SHP77 treated with DMSO at 0.1 percent for 48 hours (cell line): ENCODE measurements at regions not wholly inside any gene's neighbourhood (a gene's known extent, or its start where the extent isn't known, plus 50 kb on each side); places are given as distances from the start of the nearest gene placed in this dataset.
A peak's percentile ranks its signal among the peaks of the same experiment; 100 is the strongest.

ENCODE experiments used
- DNase-seq: peaks from one replicate; lab custom pipeline; 2025; lab: John Stamatoyannopoulos, UW

DNA sequence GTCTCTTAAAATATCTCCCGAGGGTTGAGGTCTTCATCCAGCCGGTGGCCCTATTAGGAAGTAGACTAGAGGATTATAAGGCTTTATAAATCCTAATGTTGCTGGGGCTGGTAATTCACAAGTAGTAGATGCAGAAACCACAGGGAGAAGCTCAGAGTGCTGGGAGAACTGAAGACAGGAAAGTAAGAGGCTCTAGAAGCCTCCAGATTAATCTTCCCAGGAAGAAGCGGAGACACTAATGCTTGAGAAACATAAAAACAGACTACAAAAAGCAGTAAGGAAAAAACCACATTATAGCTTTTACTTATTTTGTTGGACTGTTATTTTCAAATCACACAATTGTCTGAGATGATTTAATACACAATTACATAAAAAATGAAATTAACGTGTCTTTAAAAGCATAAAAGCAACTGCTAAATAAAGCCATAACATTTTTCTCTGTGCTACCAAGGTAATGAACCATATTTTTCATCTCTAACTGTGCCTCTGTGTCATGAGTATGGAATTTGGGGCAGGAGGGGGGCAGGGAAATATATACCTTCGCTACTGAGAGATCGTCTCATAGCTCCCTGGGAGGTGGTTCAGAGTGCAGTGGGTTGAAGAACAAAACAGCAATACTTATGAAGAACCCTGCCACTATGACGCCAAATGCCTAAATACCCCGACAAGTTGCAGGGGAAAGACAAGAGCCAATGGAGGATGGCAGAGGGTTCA, 806.2 kb upstream of the WWC1 start:
- DNase-seq, result no peak

DNA sequence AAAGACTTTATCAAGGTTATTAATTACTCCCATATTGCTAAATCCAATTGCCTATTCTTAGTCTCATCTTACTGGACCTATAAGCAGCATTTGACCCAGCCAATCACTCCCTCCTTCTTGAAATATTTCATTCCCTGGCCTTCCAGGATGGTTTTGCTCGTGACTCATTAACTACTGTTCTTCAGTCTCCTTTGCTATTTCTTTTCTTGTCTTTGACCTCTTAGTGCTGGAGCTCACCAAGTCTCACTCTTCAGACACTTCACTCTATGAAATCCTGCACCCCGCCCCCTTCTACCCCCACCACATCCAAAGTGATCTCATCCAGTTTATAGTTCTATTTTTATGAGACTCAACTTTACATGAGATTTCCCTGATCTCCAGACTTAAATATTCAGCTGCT, 803.1 kb upstream of the WWC1 start:
- no peak for DNase-seq

DNA sequence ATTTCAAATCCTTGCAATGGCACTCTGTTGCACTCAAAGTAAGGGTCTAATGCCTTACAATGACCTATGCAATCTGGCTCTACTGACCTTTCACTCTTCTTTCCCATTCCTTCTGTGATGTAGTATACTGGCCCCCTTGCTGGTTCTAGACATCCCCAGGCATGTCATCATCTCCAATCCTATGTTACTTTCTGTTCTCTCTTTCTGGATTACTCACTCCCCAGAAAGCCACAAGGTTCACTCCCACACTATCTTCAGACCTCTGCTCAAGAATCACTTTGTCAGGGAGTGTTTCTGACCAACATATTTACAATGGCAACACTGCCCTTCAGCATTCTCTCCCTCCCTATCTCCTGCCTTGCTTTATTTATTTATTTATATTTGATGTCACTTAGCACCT, 802.2 kb upstream of the WWC1 start:
- DNase-seq, result no peak

DNA sequence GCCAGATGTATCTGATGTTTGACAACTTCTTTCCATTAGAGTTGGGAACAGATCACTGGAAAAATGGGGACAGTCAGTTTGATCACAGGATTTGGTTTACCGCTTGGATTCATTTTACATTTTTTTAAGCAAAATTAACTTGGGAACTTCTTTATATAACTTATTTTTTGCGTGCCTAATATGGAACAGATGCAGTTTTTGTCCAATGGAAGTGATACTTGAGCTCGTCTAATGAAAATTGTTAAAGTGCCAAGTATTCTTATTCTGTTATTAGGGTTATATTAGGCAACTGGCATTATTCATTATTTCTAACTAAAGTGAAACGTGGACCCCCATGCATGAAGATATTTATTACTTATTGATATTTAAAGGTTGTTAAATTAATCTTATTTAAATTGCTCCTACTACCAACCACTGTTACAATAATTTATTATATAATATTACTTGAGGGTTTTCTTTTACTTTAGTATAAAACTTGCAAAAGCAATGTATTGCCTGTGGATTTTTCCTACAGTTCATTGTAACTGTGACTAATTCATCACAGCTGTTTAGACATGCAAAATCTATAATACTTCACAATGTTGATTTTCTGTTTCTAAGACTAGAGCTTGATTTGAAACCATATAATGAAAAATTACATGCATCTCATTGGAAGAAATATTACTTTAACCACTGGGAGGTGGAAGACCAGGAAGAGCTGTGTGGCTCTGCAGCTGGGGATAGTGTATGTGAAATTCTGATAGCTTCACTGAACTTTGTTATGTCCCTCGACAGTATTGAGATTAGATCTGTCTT, 787.3 kb upstream of the WWC1 start:
- no peak for DNase-seq

DNA sequence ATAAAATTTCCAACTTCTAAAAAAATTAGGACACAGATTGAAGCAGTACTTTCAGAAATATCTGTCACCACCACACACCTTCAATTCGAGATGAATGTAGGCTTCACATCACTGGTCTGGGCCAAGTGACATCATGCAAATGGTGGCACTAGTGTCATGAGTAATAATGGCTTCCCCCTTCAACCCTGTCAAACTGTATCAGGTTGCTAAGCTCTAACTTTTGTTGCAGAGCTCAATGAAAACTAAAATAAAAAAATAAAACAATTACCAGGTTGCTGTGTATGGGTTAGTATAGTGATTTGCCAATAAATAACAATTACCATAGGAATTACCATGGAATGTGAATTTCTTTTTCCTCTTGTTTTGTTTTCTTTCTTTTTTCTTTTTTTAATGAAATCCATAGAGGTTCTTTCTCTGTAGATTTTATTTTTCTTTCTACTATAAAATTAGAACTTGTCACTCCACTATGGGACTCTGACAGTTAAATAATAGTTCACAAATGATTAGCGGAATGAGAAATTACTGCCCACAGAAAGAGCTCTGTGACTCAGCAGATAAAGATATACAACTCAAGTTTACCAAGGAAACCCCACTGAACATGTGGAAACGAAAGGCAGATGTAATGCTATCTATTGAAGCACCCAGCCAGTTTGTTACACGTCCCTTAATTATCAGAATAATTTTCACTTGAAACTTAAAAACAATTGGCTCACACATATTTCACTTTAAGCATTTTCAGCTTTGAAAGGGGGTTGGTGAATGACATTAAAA, 783.8 kb upstream of the WWC1 start:
- DNase-seq, result no peak

DNA sequence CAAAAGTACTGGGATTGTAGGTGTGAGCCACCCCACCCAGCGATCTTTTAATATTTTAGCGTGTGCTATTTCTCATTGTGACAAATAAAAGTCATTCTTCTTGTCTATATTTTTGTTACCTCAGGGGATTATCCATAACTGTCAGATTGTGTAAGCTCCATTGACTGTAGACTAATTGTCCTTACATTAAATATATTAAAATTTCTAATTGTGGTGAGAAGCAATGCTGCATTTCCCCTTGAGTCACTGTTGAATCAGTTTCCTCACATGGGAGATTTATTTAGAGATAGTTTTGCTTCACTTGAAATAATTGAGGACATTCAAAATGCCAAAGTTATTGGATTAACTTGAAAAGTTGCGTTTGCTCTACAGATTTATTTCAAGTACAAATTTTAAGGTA, 782.4 kb upstream of the WWC1 start:
- DNase-seq, result no peak

DNA sequence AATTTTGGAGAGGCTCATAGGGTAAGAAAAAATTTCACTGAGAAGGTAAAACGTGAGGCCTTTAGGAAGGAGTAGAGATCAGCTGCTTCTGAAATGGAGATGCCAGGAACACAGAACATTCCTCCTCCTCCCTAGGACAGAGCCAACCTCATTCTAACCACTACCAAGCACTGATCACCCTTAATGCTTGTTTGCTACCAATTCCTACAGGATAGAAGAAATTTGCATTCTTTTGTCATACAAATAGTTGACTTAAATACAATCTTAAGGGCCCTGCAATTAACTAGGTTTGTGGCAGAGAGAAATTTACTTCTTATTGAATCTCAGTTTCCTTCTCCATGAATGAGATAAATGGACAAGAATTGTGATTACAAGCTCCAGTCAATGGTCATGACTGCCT, 780.2 kb upstream of the WWC1 start:
- DNase-seq, result no peak

DNA sequence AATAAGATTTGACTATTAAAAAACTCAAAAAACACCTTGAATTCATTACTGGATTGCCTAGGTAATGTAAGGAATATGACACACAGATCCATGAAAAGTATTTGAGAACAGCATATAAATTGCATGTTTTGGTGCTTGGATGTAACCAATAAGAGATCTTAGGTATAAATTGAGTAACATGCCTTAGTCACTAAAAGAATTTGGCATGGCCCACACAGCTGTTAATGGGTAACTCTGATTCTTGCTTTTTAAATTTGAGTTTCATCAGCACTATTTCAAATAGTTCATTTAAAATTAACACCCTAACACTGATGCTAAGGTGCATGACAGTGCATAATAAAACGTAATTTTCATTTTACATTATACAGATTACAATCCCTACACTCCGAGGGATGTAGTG, 779.3 kb upstream of the WWC1 start:
- DNase-seq, result no peak

DNA sequence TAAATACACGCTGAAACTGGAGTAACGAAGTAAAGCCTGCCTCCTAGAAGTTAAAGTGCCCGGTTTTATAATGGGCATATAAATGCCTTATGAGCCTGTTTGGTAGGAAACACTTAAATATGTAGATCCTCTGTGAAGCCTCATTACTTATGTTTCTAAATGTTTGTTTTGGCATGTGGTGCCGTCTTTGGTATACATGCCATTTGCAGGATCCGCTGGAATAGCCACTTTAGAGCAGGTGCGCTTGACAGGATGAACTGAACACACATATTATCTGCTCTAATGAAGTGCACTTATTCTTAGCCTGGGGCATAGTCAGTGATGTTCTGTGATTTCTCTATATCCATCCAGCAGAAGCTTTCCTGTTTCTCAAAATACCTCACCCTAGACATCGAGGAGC, 778.1 kb upstream of the WWC1 start:
- DNase-seq, result peak; percentile 69

DNA sequence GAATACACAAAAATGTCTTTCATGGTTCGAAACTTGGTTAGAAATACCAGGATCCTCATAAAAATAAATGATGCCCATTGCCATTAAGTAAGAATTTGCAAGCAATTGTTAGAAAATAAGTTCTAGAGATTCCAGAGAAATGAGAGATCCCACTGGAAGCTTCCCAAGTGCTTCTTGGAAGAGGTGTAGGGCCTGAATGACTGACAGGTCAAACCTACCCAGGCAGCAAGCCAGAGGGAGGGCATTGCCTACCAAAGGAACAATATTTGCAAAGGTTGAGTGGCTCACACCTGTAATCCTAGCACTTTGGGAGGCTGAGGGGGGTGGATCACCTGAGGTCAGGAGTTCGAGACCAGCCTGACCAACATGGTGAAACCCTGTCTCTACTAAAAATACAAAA, 777.0 kb upstream of the WWC1 start:
- DNase-seq, result no peak

DNA sequence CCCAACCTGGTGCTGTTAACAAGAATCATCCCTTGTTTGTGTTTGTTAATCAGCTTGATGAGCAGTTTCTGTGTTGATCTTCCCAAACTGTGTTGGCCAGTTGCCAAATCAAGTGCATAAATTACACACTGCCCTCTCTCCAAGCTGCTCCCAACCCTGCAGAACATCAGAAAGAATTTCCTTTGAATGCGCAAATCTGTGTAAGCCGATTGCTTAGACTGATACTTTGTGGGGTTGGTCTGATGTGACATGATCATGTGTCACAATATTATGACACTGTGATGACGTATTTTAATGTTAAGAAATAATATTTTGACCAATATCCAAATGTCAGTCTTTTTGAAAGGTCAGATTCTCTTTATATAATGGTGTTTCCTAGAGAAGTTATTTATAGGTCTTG, 766.4 kb upstream of the WWC1 start:
- DNase-seq, result no peak

DNA sequence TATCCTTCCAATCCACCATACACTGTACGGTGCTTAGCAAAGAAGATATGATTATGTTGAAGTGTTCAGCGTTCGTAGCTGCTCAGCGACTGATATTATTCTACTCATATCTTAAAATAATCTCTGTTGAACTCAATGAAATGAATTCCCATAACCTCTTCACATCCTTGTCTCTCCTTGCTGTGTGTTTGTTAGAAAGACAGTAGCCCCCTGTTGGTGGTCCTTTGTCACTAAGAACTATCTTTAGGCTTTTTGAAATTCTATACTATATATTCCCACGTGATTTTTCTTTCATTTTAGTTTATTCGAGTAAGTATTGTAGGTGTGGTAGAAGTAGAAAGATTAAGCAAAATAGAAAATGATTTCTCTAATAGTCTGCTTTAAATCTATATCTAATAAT, 762.8 kb upstream of the WWC1 start:
- DNase-seq, result no peak

DNA sequence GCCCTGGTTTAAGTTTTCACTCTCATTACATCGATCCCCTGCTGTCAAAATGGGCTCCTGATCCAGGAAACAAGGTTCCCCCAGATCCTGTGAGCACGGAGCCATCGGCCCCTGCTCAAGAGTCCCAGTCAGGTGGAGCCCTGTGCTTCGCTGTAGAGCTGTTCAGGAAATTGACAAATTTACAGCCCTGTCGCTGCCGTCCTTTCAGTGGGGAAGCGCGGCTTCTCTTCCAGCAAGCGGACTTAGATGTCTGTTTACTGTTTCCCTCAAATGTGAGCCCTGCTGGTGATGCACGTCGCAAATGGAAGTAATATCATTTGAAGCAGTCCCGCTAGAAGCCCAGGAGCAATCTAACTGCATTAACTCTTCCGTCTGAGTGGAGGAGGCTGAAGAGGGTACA, 760.9 kb upstream of the WWC1 start:
- no peak for DNase-seq

DNA sequence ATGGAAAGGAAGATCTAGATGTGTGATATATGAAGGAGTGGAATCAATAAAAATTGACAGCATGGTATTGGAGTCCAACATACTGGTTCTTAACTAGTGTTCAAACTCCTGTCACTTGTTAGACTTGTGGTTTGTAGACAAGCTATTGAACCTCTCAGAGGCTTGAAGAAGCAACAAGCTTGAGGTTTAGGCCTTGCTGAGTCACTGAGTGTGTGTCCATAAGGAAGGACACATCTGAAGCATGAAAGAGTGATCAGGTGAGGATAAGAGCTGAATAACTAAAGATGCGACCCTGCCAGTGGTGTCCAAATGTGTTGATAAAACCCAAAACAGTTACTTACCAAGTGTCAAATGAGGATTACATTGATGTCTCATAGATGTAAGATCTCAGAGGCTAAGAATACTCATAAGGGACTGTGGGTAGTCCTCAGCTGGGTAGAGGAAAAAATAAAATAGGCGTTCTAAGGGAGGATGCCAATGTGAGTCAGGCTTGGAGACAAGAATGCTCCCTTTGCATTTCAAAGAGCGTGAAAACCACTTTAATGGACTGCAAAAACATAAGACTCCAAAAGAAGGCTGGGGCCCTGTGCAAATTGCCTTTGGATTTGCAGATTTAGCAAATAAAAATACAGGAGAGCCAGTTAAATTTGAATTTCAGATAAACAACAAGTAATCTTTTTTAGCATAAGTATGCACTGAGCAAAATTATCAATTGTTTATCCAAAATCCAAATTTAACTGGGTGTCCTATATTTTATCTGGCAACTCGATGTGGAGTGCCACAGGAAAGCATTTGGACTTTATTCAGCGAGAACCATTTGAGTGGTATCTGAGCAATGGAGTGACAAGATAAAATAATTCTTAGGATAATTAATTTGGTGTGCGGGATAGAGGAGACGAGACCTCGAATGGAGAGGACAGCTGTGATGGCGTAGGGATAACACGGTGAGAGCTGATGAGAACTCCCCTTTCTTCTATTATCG, 757.3 kb upstream of the WWC1 start:
- no peak for DNase-seq

DNA sequence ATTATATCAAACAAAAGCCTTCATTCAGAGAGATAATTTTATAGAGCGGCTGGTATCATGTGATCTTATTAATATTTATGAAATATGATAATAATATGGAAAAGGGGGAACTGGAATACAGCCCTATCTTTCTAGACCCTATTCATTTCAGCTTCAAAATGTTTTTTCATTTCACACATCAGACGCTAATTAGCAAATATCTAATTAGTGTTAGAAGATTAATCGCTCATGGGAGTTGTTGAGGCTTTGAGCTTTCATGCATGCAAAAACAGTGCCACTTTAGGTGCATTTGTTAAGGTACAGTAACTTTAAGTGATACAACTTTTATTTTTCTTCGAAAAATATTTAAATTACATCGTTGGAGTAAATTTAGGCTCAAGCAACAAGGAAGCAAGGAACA, 751.7 kb upstream of the WWC1 start:
- no peak for DNase-seq

DNA sequence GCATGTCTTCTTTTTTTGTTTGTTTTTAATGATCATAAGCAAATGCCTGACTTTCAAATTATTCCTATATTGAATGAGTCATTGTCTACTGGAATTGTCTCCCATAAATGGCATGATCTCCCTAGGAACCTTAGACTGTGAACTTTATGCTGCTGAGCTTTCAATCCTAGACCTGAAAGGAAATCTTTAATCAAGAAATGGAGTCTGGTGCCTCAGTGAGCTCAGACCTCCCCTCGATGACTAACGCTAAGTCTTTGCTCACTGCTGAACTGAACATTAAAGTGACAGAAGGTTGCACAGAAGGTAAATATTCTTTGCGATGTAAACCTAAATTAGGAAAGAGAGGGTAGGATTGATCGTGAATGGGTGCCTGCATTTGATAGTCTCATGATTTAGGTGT, 745.2 kb upstream of the WWC1 start:
- DNase-seq, result no peak

DNA sequence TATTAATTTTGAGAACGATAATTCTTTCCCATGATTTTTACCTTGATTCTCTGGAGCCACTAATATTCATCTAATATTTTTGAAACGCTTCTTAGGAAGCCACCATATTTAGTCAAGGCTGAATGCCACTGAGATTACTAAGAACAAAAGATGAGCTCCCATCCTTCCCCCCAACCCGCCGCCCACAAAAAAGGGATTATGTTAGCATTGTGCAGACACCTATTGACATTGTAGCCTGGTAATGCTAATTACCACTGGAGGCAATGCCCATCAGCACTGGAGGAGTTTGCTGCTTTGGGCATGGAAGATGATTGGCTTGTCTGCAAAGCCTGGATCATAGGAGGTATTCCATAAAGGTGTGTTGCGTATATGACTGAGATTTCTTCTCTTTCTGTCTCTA, 739.1 kb upstream of the WWC1 start:
- no peak for DNase-seq

DNA sequence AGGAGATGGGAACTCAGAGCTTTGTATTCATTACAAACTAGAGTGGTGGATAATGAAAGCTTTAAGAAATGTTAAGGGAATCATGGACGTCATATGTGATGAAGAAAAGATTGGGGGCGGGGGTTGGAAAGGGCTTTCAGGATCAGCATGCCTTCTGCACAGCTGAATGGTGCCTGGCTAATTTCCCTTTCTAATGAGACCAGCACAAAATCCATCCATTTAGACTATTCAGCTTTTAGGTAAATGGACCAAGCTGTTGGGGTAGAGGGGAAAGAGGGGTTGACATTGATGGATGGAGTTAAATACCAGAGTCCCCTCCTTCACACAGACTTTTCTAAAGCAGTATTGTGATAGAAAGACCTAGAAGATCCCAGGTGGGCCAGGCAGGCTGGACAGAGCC, 737.9 kb upstream of the WWC1 start:
- no peak for DNase-seq

DNA sequence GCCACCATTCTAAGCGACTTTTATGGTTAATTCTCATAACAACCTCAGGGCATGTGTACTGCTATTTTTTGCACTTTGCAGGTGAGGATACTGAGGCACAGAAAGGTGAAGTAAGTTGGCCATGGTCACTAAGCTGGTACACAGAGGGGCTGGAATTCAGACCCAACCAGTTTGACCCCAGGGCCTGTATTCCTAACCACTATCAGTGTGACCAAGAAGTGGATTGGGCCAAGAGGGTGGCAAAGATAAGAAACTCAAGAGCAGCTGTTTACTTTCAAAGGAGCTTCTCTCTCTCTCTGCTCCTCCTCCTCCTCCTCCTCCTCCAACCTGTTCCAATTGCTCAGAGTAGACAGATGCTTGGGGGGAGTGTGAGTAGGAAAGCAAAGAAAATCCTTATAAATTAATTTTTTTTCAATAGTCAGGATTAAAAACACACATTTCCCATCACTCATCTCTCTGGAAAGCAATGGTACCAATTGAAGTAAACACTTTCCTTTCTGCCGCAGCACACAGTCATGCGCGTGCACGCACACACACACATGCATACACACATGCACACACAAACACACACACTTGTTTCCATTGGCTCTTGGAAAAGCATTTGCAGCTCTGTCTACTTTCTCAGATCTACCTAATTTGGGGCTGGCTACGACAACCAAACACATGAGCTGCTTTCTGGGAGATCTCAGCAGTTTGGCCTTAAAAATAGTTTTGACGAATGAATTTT, 736.7 kb upstream of the WWC1 start:
- no peak for DNase-seq

DNA sequence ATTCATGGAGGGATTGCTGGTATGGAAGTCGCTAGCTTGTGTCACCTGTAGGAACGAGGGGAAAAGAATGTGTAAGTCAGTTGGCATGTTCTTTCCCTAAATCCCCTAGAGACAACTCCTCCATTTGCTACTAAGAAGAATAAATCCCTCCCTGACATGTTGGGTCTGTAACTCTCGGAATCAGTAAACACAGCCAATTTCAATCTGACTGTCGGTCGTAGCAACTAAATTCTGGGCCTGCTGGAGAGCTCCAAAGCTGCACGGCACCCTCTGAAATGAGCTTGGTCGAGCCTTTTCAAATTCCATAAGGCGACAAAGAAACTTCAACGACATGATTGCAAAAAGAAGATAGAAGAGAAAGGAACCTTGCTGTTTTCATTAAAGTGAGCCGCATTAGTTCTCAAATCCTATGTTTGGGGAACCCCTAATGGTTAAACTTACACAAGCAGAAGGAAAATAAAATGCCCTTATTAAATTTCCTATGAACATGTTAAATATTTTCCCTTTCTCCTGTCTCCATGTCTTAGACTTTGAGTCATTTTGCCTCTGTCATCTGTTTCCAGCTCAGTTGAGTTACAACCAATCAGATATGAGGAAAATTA, 735.8 kb upstream of the WWC1 start:
- DNase-seq, result no peak

DNA sequence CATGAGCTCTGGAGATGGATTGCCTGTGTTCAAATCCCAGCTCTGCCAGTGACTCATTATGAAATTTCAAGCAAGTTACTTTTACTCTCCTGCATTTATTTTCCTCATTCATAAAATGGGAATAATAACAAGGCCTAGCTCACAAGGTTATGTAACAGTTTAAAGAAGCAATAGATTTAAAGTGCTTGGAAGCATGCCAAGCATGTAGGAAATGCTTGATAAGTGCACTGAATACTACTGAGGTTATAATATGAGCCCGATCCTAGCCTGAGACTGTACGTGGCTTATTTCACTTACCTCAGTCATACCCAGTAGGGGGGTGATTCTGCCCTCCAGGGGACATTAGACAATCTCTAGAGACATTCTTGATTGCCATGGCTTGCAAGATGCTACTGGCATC, 734.1 kb upstream of the WWC1 start:
- no peak for DNase-seq
